OCI-LY1 (cell line): ENCODE measurements at regions not wholly inside any gene's neighbourhood (a gene's known extent, or its start where the extent isn't known, plus 50 kb on each side); places are given as distances from the start of the nearest gene placed in this dataset.

ENCODE experiments used
- CTCF ChIP-seq: fragments of 200-600 bp; sonication (generic), shearing (Covaris generic); IDR thresholded peaks from 2 replicates; pipeline ENCODE4 v1.5.1; 2017; ENCODE audit warnings: mild to moderate bottlenecking, antibody characterized with exemption, low read length, moderate library complexity, mixed read lengths
- EZH2 ChIP-seq: fragments of 200-600 bp; sonication (generic), shearing (Covaris generic); IDR thresholded peaks from 2 replicates; pipeline ENCODE4 v1.8.0; 2017; ENCODE audit warnings: borderline replicate concordance, mixed run types, mild to moderate bottlenecking, antibody characterized with exemption, low read length, moderate library complexity, mixed read lengths

GRCh38 chr7:67724435-67724834 is 727.8 kb downstream of the TYW1 start:
- TF ChIP-seq CTCF (no peak), EZH2 (no peak)
